ENCODE measurements at regions not wholly inside any gene's neighbourhood (a gene's known extent, or its start where the extent isn't known, plus 50 kb on each side); places are given as distances from the start of the nearest gene placed in this dataset.

GRCh38 chr6:145025488-145025887, 709.8 kb downstream of the EPM2A start (continued):
- 0 out of 2 replicates have a peak, but pooled peaks have one; percentile 78 for TF ChIP-seq ZBTB37 (CRISPR knock-in tag; IDR thresholded peaks at IDR 0.05)
- TF ChIP-seq ZNF12 (CRISPR knock-in tag; IDR thresholded peaks at IDR 0.05): no peak; the same call in 1 of the 2 replicates
- no peak for TF ChIP-seq NPAS2 (CRISPR knock-in tag; IDR thresholded peaks at IDR 0.05; ENCODE audit: borderline replicate concordance)
- TF ChIP-seq NCOR1 (IDR thresholded peaks at IDR 0.05; ENCODE audit: borderline replicate concordance, low read length): no peak
- TF ChIP-seq PITX1 (CRISPR knock-in tag; IDR thresholded peaks at IDR 0.05): no peak
- TF ChIP-seq ZNF557 (CRISPR knock-in tag; IDR thresholded peaks at IDR 0.05): no peak
- no peak for TF ChIP-seq CENPBD1 (CRISPR knock-in tag; IDR thresholded peaks at IDR 0.05; ENCODE audit: borderline replicate concordance, low read depth)
- TF ChIP-seq KLF16 (CRISPR knock-in tag; IDR thresholded peaks at IDR 0.05): peak in 1 of 2 experiments; percentile 47; a peak in 1 of 4 replicates
- no peak for TF ChIP-seq ZNF576 (CRISPR knock-in tag; IDR thresholded peaks at IDR 0.05)
- peak; percentile 65 for TF ChIP-seq RARA (CRISPR knock-in tag; IDR thresholded peaks at IDR 0.05)
- TF ChIP-seq ZNF10 (CRISPR knock-in tag; IDR thresholded peaks at IDR 0.05; ENCODE audit: borderline replicate concordance, low read depth): no peak

GRCh38 chr6:145026267-145026679, 709.0 kb downstream of the EPM2A start:
- BruUV-seq (replicated peaks): no TSS peak
- 0% methylated on average over 2 of the region's 2 CpGs for WGBS (ENCODE audit: low lambda C conversion rate)
- Histone ChIP-seq H3K27ac (ENCODE audit: extremely low read length, insufficient read depth, low read length) (peak overlapping the region; percentile 6), H3K36me3 (replicated peaks in 1 of 2; ENCODE audit: control insufficient read depth in 1 of 2, insufficient read depth in 2 of 2, low read length in 2 of 2) (no peaks in the 10 kb centered on the region), H4K20me1 (ENCODE audit: insufficient read depth, low read length) (no peaks in the 10 kb centered on the region), H3K9me3 (ENCODE audit: low read length) (no peaks in the 10 kb centered on the region), H3K27me3 (ENCODE audit: control insufficient read depth in 1 of 2, insufficient read depth in 2 of 2, low read length in 2 of 2) (no peaks in the 10 kb centered on the region), H3K9ac (ENCODE audit: insufficient read depth, low read depth, low read length) (no peak overlapping the region), H3K4me1 (ENCODE audit: insufficient read depth, low read length) (peaks cover 49% of the 10 kb centered on the region), H3K4me2 (ENCODE audit: low read depth, low read length) (peak overlapping the region; percentile 37), H2AFZ (ENCODE audit: low read length) (no peak overlapping the region), H3K4me3 (replicated peaks in 1 of 3; ENCODE audit: insufficient read depth in 1 of 3, low read depth in 2 of 3, low read length in 3 of 3) (no peak overlapping the region), H3K79me2 (ENCODE audit: insufficient read depth, low read length) (no peaks in the 10 kb centered on the region)
- ATAC-seq: peak; percentile 100
- POLR2A ChIA-PET: no interaction called here
- FAIRE-seq: peak; percentile 74
- CTCF ChIA-PET (ENCODE audit: low intra/inter-chr PET ratio, low total read pairs): no interaction called here
- DNase-seq (ENCODE audit: low spot score): peak; percentile 94
- in situ Hi-C loops (cut with HindIII; ENCODE audit: extremely low pct_ligation_motif_present, low pct_unique_long_range_greater_than_20kb): loop anchor here (10.0 kb wide), 1 partner anchor 441 kb away; no protein-coding TSS in a partner anchor
- intact Hi-C loops (cut with micrococcal nuclease; ENCODE audit: unreplicated experiment): loop anchor here (2.0 kb wide), 2 partner anchors 241 to 441 kb away; no protein-coding TSS in a partner anchor
- TF ChIP-seq BCL3 (CRISPR knock-in tag; IDR thresholded peaks at IDR 0.05) (no peak), HCFC1 (IDR thresholded peaks at IDR 0.05; ENCODE audit: low read depth, low read length) (no peak), HDAC6 (IDR thresholded peaks at IDR 0.05; ENCODE audit: low read depth, low read length) (no peak), SIN3A (IDR thresholded peaks at IDR 0.05; ENCODE audit: borderline replicate concordance, low read depth, low read length) (no peak), PHF20 (CRISPR knock-in tag; IDR thresholded peaks at IDR 0.05) (no peak), EHMT2 (IDR thresholded peaks at IDR 0.05; ENCODE audit: borderline replicate concordance, low read depth, low read length) (no peak; the same call in 1 of the 2 replicates), FIP1L1 (IDR thresholded peaks at IDR 0.05; ENCODE audit: borderline replicate concordance, insufficient read depth, low read depth, low read length) (no peak), ZBTB8A (CRISPR knock-in tag; IDR thresholded peaks at IDR 0.05; ENCODE audit: borderline replicate concordance, low read depth) (no peak), KAT2B (IDR thresholded peaks at IDR 0.05; ENCODE audit: borderline replicate concordance, low read depth, low read length) (no peak), ZFP62 (CRISPR knock-in tag; IDR thresholded peaks at IDR 0.05) (no peak), MBNL3 (CRISPR knock-in tag; conservative IDR thresholded peaks at IDR 0.05) (no peak), PHF8 (CRISPR knock-in tag; IDR thresholded peaks at IDR 0.05) (no peak)

All from HepG2 (cell line).